Right ventricle myocardium superior (tissue), 1 donor: ENCODE measurements at regions not wholly inside any gene's neighbourhood (a gene's known extent, or its start where the extent isn't known, plus 50 kb on each side); places are given as distances from the start of the nearest gene placed in this dataset.

ENCODE experiments used
- ATAC-seq: fragments of 200-7000 bp; cut with Tn5 transposase; one replicate; pipeline ENCODE4 v1.9.1; 2020; ENCODE audit warnings: mild to moderate bottlenecking; ENCODE audit not compliant: poor library complexity
- DNase-seq: peaks from one replicate; pipeline ENCODE4 v3.0.0-alpha.2; 2020
- intact Hi-C: fragments of 100-400 bp; cut with DNase I; formaldehyde crosslinking; loops from one replicate; pipeline ENCODE4 v1.11.2; 2022
- donor health status: DM: no; HTN: yes; CAD: no; lungs with severe emphysema.

- intact Hi-C loops = no loop called here
- ATAC-seq = no peak
- no peak for DNase-seq
These were observed 87.9 kb upstream of the BEND6 start for GRCh38 chr6:56866917-56867522.

- no peak for DNase-seq
- intact Hi-C loops = no loop called here
- no peak for ATAC-seq
These were observed 89.6 kb upstream of the BEND6 start for GRCh38 chr6:56865081-56865875.

GRCh38 chr6:56864171-56864616, 90.7 kb upstream of the BEND6 start:
- DNase-seq (no peak), ATAC-seq (no peak)
- intact Hi-C loops = no loop called here

GRCh38 chr6:56863366-56863765, 91.5 kb upstream of the BEND6 start:
- intact Hi-C loops = no loop called here
- no peak for DNase-seq
- ATAC-seq = no peak

- DNase-seq (no peak), ATAC-seq (peak; percentile 46)
- intact Hi-C loops = no loop called here
These were observed 92.3 kb upstream of the BEND6 start for GRCh38 chr6:56862415-56863175.

- DNase-seq (no peak), ATAC-seq (no peak)
- intact Hi-C loops = no loop called here
These were observed 94.4 kb upstream of the BEND6 start for GRCh38 chr6:56860475-56860874.

GRCh38 chr6:56856036-56856580, 98.8 kb upstream of the BEND6 start:
- DNase-seq (no peak), ATAC-seq (peak; percentile 58)
- intact Hi-C loops = no loop called here

- intact Hi-C loops = loop anchor here (5.0 kb wide), 2 partner anchors 147 to 217 kb away; no protein-coding TSS in a partner anchor
- no peak for ATAC-seq
These were observed 100.8 kb upstream of the BEND6 start for GRCh38 chr6:56854086-56854485.

GRCh38 chr6:56853541-56853940, 101.4 kb upstream of the BEND6 start:
- intact Hi-C loops = loop anchor here (5.0 kb wide), 2 partner anchors 146 to 216 kb away; no protein-coding TSS in a partner anchor
- DNase-seq (no peak), ATAC-seq (no peak)

More at GRCh38 chr6:56854086-56854485, 100.8 kb upstream of the BEND6 start:
- DNase-seq = no peak

- intact Hi-C loops = loop anchor here (5.0 kb wide), 2 partner anchors 145 to 215 kb away; no protein-coding TSS in a partner anchor
- no peak for ATAC-seq
These were observed 102.5 kb upstream of the BEND6 start for GRCh38 chr6:56852260-56853010.

GRCh38 chr6:56851541-56852259, 103.2 kb upstream of the BEND6 start:
- peak; percentile 91 for ATAC-seq
- intact Hi-C loops = loop anchor here (5.0 kb wide), 2 partner anchors 144 to 214 kb away; no protein-coding TSS in a partner anchor
- peak; percentile 44 for DNase-seq

More at GRCh38 chr6:56852260-56853010, 102.5 kb upstream of the BEND6 start:
- DNase-seq = no peak

- no peak for DNase-seq
These were observed 103.8 kb upstream of the BEND6 start for GRCh38 chr6:56851074-56851473.

GRCh38 chr6:56850626-56851025, 104.3 kb upstream of the BEND6 start:
- DNase-seq (no peak), ATAC-seq (peak; percentile 20)
- intact Hi-C loops = loop anchor here (5.0 kb wide), 2 partner anchors 143 to 213 kb away; no protein-coding TSS in a partner anchor

More at GRCh38 chr6:56851074-56851473, 103.8 kb upstream of the BEND6 start:
- ATAC-seq = peak; percentile 34
- intact Hi-C loops = loop anchor here (5.0 kb wide), 2 partner anchors 144 to 214 kb away; no protein-coding TSS in a partner anchor

GRCh38 chr6:56849896-56850295, 105.0 kb upstream of the BEND6 start:
- ATAC-seq = no peak
- DNase-seq = no peak
- intact Hi-C loops = loop anchor here (5.0 kb wide), 2 partner anchors 143 to 213 kb away; no protein-coding TSS in a partner anchor

- ATAC-seq = no peak
- intact Hi-C loops = no loop called here
- DNase-seq = no peak
These were observed 106.8 kb upstream of the BEND6 start for GRCh38 chr6:56848105-56848504.

- ATAC-seq (no peak), DNase-seq (no peak)
- intact Hi-C loops = no loop called here
These were observed 109.9 kb upstream of the BEND6 start for GRCh38 chr6:56845032-56845431.
